ENCODE measurements at regions not wholly inside any gene's neighbourhood (a gene's known extent, or its start where the extent isn't known, plus 50 kb on each side); places are given as distances from the start of the nearest gene placed in this dataset.

DNA sequence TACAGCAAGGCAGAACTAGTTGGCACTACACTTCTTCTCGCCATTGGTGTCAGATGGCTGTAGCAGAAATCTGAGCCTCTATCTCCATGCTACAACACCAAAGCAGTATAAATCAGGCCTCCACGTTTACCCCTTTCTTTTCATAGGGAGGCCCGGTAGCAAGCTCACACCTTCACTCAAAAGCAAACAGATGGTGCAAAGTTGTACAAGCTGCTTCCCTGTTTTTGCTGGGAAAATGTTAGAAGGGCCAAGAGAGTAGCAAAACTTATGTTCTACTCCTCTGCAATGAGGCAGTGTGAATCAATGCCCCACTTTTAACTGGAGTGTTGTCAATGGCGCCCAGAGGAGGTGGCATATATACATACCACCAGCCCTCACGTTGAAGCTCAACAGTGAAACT is 369.6 kb upstream of the NRXN1 start:
- H3K4me3 Mint-ChIP-seq: no peak overlapping the region
- TF ChIP-seq, protein P1, sequence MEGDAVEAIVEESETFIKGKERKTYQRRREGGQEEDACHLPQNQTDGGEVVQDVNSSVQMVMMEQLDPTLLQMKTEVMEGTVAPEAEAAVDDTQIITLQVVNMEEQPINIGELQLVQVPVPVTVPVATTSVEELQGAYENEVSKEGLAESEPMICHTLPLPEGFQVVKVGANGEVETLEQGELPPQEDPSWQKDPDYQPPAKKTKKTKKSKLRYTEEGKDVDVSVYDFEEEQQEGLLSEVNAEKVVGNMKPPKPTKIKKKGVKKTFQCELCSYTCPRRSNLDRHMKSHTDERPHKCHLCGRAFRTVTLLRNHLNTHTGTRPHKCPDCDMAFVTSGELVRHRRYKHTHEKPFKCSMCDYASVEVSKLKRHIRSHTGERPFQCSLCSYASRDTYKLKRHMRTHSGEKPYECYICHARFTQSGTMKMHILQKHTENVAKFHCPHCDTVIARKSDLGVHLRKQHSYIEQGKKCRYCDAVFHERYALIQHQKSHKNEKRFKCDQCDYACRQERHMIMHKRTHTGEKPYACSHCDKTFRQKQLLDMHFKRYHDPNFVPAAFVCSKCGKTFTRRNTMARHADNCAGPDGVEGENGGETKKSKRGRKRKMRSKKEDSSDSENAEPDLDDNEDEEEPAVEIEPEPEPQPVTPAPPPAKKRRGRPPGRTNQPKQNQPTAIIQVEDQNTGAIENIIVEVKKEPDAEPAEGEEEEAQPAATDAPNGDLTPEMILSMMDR (IDR thresholded peaks at IDR 0.05): no peak
- no peak overlapping the region for H3K27ac Mint-ChIP-seq
- H3K4me1 Mint-ChIP-seq (ENCODE audit: low read depth): no peaks in the 10 kb centered on the region
- H3K36me3 Mint-ChIP-seq (ENCODE audit: low read depth): no peaks in the 10 kb centered on the region; the same call in 1 of the 2 replicates
- peaks cover 21% of the 10 kb centered on the region for H3K9me3 Mint-ChIP-seq
- no peak for DNase-seq
- H3K27me3 Mint-ChIP-seq (ENCODE audit: insufficient read depth): no peaks in the 10 kb centered on the region; the same call in 1 of the 2 replicates

DNA sequence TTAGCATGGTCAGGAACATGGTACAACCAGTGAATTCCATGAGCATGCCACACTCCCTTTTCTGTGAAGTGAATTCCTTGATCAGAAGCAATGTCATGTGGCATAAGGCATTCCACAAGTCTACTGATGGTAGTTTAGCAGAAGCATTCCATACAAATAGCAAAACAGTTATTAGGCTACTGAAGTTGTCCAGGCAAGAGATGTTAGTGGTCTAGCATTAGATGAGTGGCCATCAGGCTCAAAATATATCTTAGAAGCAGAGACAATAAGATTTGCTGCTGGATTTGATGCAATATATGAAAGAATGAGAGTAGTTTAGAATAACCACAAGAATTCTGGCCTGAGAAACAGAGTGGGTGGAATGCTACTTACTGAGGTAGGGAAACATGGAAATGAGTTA is 355.3 kb upstream of the NRXN1 start:
- no peaks in the 10 kb centered on the region for H3K27me3 Mint-ChIP-seq (ENCODE audit: insufficient read depth)
- no peak overlapping the region for H3K4me3 Mint-ChIP-seq
- no peak overlapping the region; the same call in 1 of the 2 replicates for H3K27ac Mint-ChIP-seq
- DNase-seq: peak; percentile 36
- H3K4me1 Mint-ChIP-seq (ENCODE audit: low read depth): peaks cover 10% of the 10 kb centered on the region
- peaks cover 18% of the 10 kb centered on the region for H3K9me3 Mint-ChIP-seq
- TF ChIP-seq, protein P1 (IDR thresholded peaks at IDR 0.05): no peak
- H3K36me3 Mint-ChIP-seq (ENCODE audit: low read depth): no peaks in the 10 kb centered on the region; the same call in 1 of the 2 replicates

DNA sequence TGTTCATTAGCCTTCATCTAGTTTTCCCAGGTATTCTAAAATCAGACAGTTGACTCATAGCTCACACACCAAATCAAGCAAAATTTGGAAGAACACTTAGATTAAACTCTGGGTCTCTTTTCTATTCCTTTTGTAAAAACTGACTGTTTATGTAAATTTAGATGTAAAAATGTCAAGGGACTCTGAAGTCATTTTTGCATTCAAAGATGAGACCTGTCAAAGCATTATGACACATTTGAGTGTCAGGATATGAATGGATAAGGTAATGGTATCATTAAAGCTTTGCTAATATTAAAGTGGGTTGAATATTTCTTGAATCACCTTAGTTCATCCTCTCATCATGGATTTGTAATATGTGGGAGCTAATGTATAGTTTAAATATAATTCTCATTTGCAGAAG is 348.1 kb upstream of the NRXN1 start:
- Mint-ChIP-seq H3K27ac (no peak overlapping the region), H3K4me3 (no peak overlapping the region), H3K9me3 (peaks cover 5% of the 10 kb centered on the region; the same call in 1 of the 2 replicates), H3K4me1 (ENCODE audit: low read depth) (no peaks in the 10 kb centered on the region), H3K27me3 (ENCODE audit: insufficient read depth) (no peaks in the 10 kb centered on the region; the same call in 1 of the 2 replicates), H3K36me3 (ENCODE audit: low read depth) (peaks cover 5% of the 10 kb centered on the region; the same call in 1 of the 2 replicates)
- TF ChIP-seq, protein P1 (IDR thresholded peaks at IDR 0.05): no peak
- DNase-seq: no peak

DNA sequence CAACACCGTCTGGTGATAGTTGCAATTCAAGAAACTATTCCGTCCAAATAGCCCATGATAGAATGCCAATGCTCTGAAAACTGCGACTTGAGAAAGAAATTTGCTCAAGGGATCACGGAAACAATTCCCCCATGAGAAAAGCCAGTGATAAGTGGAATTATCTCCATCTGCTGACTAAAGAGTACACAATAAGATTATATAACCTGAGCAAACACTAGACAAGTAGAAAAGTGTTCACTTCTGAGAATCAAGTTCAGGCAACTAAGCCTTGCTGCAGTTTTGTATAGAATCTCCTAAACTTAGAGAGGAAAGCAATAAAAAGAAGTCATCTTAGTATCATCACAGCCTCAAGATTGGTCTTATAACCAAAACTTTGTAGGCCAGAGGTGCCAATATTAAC is 336.3 kb upstream of the NRXN1 start:
- DNase-seq: no peak
- no peak overlapping the region for H3K27ac Mint-ChIP-seq
- no peaks in the 10 kb centered on the region for H3K36me3 Mint-ChIP-seq (ENCODE audit: low read depth)
- TF ChIP-seq, protein P1 (IDR thresholded peaks at IDR 0.05): no peak
- H3K27me3 Mint-ChIP-seq (ENCODE audit: insufficient read depth): no peaks in the 10 kb centered on the region; the same call in 1 of the 2 replicates
- no peak overlapping the region for H3K4me3 Mint-ChIP-seq
- H3K9me3 Mint-ChIP-seq: peaks cover 6% of the 10 kb centered on the region; the same call in 1 of the 2 replicates
- H3K4me1 Mint-ChIP-seq (ENCODE audit: low read depth): no peaks in the 10 kb centered on the region

DNA sequence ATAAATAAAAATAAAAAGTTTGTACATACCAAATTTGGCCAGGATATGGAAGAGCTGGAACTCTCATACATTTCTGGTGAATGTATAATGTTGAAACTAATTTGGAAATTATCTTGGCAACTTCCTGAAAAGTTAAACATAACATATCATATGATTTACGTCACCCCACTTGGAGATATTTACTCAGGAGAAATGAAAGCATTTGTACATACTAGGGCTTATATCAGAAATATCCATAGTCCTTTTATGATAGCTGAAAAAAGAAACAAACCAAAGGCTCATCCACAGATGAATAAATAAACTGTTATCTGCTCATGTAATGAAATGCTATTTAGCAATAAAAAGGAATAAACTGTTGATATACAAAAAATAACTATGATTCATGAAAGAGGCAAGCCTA is 318.2 kb upstream of the NRXN1 start:
- H3K36me3 Mint-ChIP-seq (ENCODE audit: low read depth): no peaks in the 10 kb centered on the region; the same call in 1 of the 2 replicates
- no peak for DNase-seq
- peak overlapping the region; percentile 55; the same call in 1 of the 2 replicates for H3K27ac Mint-ChIP-seq
- H3K9me3 Mint-ChIP-seq: peaks cover 5% of the 10 kb centered on the region
- H3K4me1 Mint-ChIP-seq (ENCODE audit: low read depth): peaks cover 7% of the 10 kb centered on the region; the same call in 1 of the 2 replicates
- TF ChIP-seq, protein P1 (IDR thresholded peaks at IDR 0.05): no peak
- no peaks in the 10 kb centered on the region for H3K27me3 Mint-ChIP-seq (ENCODE audit: insufficient read depth)
- peak overlapping the region; percentile 59; the same call in 1 of the 2 replicates for H3K4me3 Mint-ChIP-seq

Measured in HFFc6 (cell line).